Nephron progenitor cell (in vitro differentiated cells): ENCODE measurements at regions not wholly inside any gene's neighbourhood (a gene's known extent, or its start where the extent isn't known, plus 50 kb on each side); places are given as distances from the start of the nearest gene placed in this dataset.

Source experiments
- DNase-seq: peaks from one replicate; pipeline ENCODE4 v3.0.0; 2021
- H3K27ac Mint-ChIP-seq: 2 replicates; pipeline ENCODE4 v1.8.0; 2021; ENCODE audit warnings: mild to moderate bottlenecking, moderate library complexity, mixed read lengths
- H3K27me3 Mint-ChIP-seq: 2 replicates; pipeline ENCODE4 v1.8.0; 2021; ENCODE audit warnings: mild to moderate bottlenecking, low read depth, mixed read lengths; ENCODE audit not compliant: poor library complexity
- H3K36me3 Mint-ChIP-seq: 2 replicates; pipeline ENCODE4 v1.8.0; 2021; ENCODE audit warnings: low read depth, mixed read lengths
- H3K4me1 Mint-ChIP-seq: 2 replicates; pipeline ENCODE4 v1.8.0; 2021; ENCODE audit warnings: mixed read lengths
- H3K4me3 Mint-ChIP-seq: 2 replicates; pipeline ENCODE4 v1.8.0; 2021; ENCODE audit warnings: mild to moderate bottlenecking, moderate library complexity, mixed read lengths
- H3K9me3 Mint-ChIP-seq: 2 replicates; pipeline ENCODE4 v1.8.0; 2021; ENCODE audit warnings: mild to moderate bottlenecking, moderate library complexity, mixed read lengths
- TF ChIP-seq, protein P1 (sequence below): fragments of 200-600 bp; sonication (generic); IDR thresholded peaks from 2 replicates; pipeline ENCODE4 v1.5.0; 2021; ENCODE audit warnings: antibody characterized with exemption

DNA sequence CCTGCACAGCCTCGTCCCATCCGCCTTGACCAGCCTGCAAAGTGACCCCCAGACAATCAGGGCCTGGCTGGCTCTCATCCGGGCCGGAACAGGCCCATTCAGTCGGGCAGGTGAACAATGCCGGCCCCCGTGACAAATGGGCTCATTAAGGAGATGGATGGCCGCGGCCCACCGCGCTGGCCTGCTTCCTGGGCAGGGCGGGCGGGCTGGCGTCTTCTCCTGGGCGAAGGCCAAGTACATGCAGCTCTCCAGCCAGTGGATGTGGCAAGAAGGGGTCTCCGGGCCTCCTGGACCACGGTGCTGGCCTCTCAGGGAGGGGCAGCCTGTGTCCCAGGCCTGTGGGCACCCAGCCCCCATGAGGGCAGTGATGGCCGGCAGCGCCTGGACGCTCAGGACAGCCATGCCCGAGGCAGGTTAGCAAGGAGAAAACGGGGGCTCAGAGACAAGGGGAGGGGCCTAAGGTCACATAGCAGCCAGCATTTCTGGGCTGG is 1022.8 kb downstream of the BRD1 start:
- no peak overlapping the region for H3K4me3 Mint-ChIP-seq
- DNase-seq: no peak
- H3K9me3 Mint-ChIP-seq: peaks cover 9% of the 10 kb centered on the region
- H3K36me3 Mint-ChIP-seq: no peaks in the 10 kb centered on the region
- H3K27me3 Mint-ChIP-seq: no peaks in the 10 kb centered on the region
- H3K4me1 Mint-ChIP-seq: peaks cover 33% of the 10 kb centered on the region
- TF ChIP-seq, protein P1, sequence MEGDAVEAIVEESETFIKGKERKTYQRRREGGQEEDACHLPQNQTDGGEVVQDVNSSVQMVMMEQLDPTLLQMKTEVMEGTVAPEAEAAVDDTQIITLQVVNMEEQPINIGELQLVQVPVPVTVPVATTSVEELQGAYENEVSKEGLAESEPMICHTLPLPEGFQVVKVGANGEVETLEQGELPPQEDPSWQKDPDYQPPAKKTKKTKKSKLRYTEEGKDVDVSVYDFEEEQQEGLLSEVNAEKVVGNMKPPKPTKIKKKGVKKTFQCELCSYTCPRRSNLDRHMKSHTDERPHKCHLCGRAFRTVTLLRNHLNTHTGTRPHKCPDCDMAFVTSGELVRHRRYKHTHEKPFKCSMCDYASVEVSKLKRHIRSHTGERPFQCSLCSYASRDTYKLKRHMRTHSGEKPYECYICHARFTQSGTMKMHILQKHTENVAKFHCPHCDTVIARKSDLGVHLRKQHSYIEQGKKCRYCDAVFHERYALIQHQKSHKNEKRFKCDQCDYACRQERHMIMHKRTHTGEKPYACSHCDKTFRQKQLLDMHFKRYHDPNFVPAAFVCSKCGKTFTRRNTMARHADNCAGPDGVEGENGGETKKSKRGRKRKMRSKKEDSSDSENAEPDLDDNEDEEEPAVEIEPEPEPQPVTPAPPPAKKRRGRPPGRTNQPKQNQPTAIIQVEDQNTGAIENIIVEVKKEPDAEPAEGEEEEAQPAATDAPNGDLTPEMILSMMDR: no peak
- no peak overlapping the region for H3K27ac Mint-ChIP-seq

- peaks cover 40% of the 10 kb centered on the region for H3K4me1 Mint-ChIP-seq
- H3K27me3 Mint-ChIP-seq: no peaks in the 10 kb centered on the region
- H3K9me3 Mint-ChIP-seq: peaks cover 6% of the 10 kb centered on the region
- TF ChIP-seq, protein P1: no peak
- no peak overlapping the region for H3K4me3 Mint-ChIP-seq
- H3K36me3 Mint-ChIP-seq: no peaks in the 10 kb centered on the region
- H3K27ac Mint-ChIP-seq: no peak overlapping the region
- no peak for DNase-seq
Measured at GRCh38 chr22:48803948-48804810, 1023.5 kb downstream of the BRD1 start.

- Mint-ChIP-seq H3K4me1 (peaks cover 46% of the 10 kb centered on the region), H3K27me3 (peaks cover 3% of the 10 kb centered on the region), H3K4me3 (no peak overlapping the region), H3K27ac (no peak overlapping the region), H3K36me3 (no peaks in the 10 kb centered on the region), H3K9me3 (no peaks in the 10 kb centered on the region)
- TF ChIP-seq, protein P1: no peak
- no peak for DNase-seq
Measured at GRCh38 chr22:48803171-48803947, 1024.3 kb downstream of the BRD1 start.

DNA sequence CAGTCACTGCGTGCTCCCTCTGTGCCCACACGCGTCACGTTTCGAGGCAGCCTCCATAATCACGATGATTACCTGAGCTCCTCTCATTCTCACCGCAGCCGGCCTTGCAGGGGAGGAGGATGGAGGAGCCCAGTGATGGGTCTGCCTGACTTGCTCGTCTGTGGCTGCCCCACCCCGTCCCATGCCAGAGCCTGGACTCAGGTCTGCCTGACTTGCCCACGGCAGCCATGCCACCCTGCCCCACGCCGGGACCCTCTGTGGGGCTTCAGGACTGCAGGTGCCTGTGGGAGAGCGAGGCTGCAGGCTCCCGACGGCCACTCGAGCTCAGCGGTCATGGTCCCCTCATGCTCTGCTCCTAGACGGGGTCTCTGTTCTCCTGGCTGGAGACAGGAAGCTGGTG is 1025.1 kb downstream of the BRD1 start:
- H3K4me3 Mint-ChIP-seq: no peak overlapping the region
- no peak for DNase-seq
- peaks cover 46% of the 10 kb centered on the region for H3K4me1 Mint-ChIP-seq
- no peaks in the 10 kb centered on the region for H3K9me3 Mint-ChIP-seq
- TF ChIP-seq, protein P1: no peak
- H3K27me3 Mint-ChIP-seq: peaks cover 3% of the 10 kb centered on the region
- no peak overlapping the region for H3K27ac Mint-ChIP-seq
- H3K36me3 Mint-ChIP-seq: no peaks in the 10 kb centered on the region

DNA sequence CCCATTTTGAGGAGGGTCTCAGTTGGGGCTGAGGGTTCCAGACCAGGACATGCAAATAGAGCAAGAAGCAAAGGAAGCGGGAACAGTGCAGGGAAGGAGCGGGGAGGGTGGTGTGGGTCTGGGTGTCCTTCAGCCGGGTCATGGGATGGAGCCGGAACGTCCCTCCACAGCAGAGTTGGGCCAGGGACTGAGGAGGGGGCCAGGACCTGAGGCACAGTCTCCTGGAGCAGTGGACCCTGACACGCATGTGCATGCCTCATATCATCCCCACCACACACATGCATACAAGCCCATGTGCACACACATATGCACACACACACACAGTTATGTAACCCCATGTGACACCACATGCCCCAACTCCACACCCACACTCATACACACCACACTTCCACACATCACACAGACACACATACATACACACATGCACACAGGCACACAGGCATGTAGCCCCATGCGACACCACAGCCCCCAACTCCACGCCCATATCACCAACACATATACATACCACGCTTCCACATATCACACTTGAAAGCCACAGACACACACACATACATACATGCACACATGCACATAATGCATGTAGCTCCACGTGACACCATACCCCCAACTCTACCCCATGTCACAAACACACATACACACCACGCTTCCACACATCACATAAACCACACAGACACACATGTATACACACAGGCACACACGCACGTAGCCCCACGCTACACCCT is 1026.6 kb downstream of the BRD1 start:
- peaks cover 6% of the 10 kb centered on the region for H3K27me3 Mint-ChIP-seq
- TF ChIP-seq, protein P1: no peak
- H3K4me3 Mint-ChIP-seq: no peak overlapping the region
- H3K36me3 Mint-ChIP-seq: no peaks in the 10 kb centered on the region
- DNase-seq: no peak
- H3K9me3 Mint-ChIP-seq: no peaks in the 10 kb centered on the region
- H3K4me1 Mint-ChIP-seq: peaks cover 50% of the 10 kb centered on the region
- no peak overlapping the region for H3K27ac Mint-ChIP-seq
